ENCODE measurements at regions not wholly inside any gene's neighbourhood (a gene's known extent, or its start where the extent isn't known, plus 50 kb on each side); places are given as distances from the start of the nearest gene placed in this dataset.
"Not testable (repeated sequence)": the region's sequence is repeated elsewhere in the genome, so short reads cannot be mapped to it uniquely, and the experiment has no call there.

GRCh38 chr12:20150835-20151422 lies 217.4 kb upstream of the PDE3A start:
- ChIA-PET CTCF (interaction anchor here (0.9 to 1.1 kb wide), 2 partner anchors 235 to 412 kb away, joined by 3 read pairs; no protein-coding TSS in a partner anchor), POLR2A (no interaction called here)
- TF ChIP-seq, protein P1, sequence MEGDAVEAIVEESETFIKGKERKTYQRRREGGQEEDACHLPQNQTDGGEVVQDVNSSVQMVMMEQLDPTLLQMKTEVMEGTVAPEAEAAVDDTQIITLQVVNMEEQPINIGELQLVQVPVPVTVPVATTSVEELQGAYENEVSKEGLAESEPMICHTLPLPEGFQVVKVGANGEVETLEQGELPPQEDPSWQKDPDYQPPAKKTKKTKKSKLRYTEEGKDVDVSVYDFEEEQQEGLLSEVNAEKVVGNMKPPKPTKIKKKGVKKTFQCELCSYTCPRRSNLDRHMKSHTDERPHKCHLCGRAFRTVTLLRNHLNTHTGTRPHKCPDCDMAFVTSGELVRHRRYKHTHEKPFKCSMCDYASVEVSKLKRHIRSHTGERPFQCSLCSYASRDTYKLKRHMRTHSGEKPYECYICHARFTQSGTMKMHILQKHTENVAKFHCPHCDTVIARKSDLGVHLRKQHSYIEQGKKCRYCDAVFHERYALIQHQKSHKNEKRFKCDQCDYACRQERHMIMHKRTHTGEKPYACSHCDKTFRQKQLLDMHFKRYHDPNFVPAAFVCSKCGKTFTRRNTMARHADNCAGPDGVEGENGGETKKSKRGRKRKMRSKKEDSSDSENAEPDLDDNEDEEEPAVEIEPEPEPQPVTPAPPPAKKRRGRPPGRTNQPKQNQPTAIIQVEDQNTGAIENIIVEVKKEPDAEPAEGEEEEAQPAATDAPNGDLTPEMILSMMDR (IDR thresholded peaks at IDR 0.05; ENCODE audit: low read depth, low read length) = no peak
- no peaks in the 10 kb centered on the region for H3K27me3 ChIP-seq (ENCODE audit: control insufficient read depth, insufficient read depth, low read length)
- no peak overlapping the region for H3K4me3 ChIP-seq (ENCODE audit: low read depth, low read length)
- DNase-seq (ENCODE audit: low read depth, low spot score) = no peak
- no peaks in the 10 kb centered on the region for H3K9me3 ChIP-seq (ENCODE audit: control insufficient read depth, insufficient read depth, low read length)
- H3K27ac ChIP-seq (ENCODE audit: low read depth, low read length) = no peak overlapping the region

GRCh38 chr12:20154052-20154451 lies 214.3 kb upstream of the PDE3A start:
- no peak for DNase-seq (ENCODE audit: low read depth, low spot score)
- POLR2A ChIA-PET = no interaction called here
- no peak overlapping the region for H3K27ac ChIP-seq (ENCODE audit: low read depth, low read length)
- no peaks in the 10 kb centered on the region for H3K27me3 ChIP-seq (ENCODE audit: control insufficient read depth, insufficient read depth, low read length)
- TF ChIP-seq, protein P1 (IDR thresholded peaks at IDR 0.05; ENCODE audit: low read depth, low read length) = no peak
- H3K9me3 ChIP-seq (ENCODE audit: control insufficient read depth, insufficient read depth, low read length) = no peaks in the 10 kb centered on the region
- H3K4me3 ChIP-seq (ENCODE audit: low read depth, low read length) = no peak overlapping the region
- CTCF ChIA-PET = no interaction called here

DNA sequence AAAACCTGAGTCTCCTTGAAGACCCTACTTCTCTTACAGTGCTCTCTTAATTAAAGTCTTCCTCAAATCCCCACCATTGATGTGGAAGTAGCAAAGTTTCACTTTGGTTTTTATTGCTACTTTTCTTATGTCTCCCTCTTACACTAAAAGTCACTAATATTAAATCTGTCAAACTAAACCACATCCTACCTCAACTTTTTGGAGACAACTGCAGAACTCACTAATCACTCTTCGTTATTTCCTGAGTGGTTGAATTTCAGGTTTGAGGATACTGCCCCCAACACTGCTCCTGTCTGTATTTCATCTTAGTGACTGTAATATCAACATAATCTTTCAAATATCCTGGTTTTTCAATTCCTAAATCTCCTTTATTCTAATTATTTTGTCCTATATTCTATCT lies 213.0 kb upstream of the PDE3A start:
- H3K27ac ChIP-seq (ENCODE audit: low read depth, low read length) = no peak overlapping the region
- DNase-seq (ENCODE audit: low read depth, low spot score) = no peak
- no peak overlapping the region for H3K4me3 ChIP-seq (ENCODE audit: low read depth, low read length)
- ChIA-PET CTCF (no interaction called here), POLR2A (no interaction called here)
- TF ChIP-seq, protein P1 (IDR thresholded peaks at IDR 0.05; ENCODE audit: low read depth, low read length) = no peak
- no peaks in the 10 kb centered on the region for H3K27me3 ChIP-seq (ENCODE audit: control insufficient read depth, insufficient read depth, low read length)
- H3K9me3 ChIP-seq (ENCODE audit: control insufficient read depth, insufficient read depth, low read length) = no peaks in the 10 kb centered on the region

DNA sequence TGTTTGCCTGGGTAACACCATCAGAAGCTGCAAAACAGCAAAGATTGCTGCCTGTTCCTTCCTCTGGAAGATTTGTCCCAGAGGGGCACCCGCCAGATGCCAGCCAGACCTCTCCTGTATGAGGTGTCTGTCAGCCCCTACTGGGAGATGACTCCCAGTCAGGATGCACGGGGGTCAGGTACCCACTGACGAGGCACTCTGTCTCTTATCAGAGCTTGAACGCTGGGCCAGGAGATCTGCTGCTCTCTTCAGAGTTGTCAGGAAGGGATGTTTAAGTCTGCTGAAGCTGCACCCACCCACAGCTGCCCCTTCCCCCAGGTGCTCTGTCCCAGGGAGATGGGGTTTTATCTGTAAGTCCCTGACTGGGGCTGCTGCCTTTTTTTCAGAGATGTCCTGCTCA lies 207.4 kb upstream of the PDE3A start:
- DNase-seq (ENCODE audit: low read depth, low spot score); H3K4me3 ChIP-seq (ENCODE audit: low read depth, low read length); CTCF ChIA-PET; H3K27me3 ChIP-seq (ENCODE audit: control insufficient read depth, insufficient read depth, low read length); POLR2A ChIA-PET; H3K9me3 ChIP-seq (ENCODE audit: control insufficient read depth, insufficient read depth, low read length); H3K27ac ChIP-seq (ENCODE audit: low read depth, low read length): not testable (repeated sequence)

DNA sequence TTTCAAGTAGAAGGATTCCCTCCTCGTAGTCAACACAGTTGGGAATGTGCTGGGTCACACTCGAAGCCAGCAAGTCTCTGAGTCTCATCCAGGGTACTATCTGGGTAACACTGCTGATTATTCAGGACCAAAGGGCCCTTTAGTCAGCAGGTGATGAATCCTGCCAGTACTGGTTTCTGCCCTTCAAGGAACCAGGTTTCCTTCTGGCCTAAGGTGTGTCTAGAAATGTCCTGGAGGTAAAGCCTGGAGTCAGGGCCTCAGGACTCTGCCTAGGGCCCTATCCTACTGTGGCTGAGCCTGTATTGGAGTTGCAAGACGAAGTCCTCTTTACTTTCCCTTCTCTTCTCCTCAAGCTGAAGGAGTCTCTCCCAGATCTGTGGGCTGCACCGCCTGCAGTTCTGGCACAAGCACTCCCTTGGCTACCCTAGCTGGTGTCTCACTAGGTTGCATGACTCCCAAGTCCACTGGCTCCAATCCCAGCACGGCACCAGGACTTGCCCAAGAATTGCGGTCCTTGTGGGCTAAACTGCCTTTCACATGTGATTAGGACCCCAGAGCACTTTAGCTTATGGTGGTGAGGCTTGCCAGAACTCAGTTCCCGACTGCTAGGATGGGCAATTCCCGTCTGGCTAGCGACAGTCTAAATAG lies 193.7 kb upstream of the PDE3A start:
- ChIA-PET CTCF (no interaction called here), POLR2A (no interaction called here)
- TF ChIP-seq, protein P1 (IDR thresholded peaks at IDR 0.05; ENCODE audit: low read depth, low read length) = no peak
- DNase-seq (ENCODE audit: low read depth, low spot score) = no peak
- Histone ChIP-seq H3K27ac (ENCODE audit: low read depth, low read length) (no peak overlapping the region), H3K27me3 (ENCODE audit: control insufficient read depth, insufficient read depth, low read length) (no peaks in the 10 kb centered on the region), H3K4me3 (ENCODE audit: low read depth, low read length) (no peak overlapping the region), H3K9me3 (ENCODE audit: control insufficient read depth, insufficient read depth, low read length) (no peaks in the 10 kb centered on the region)
